ENCODE measurements at regions not wholly inside any gene's neighbourhood (a gene's known extent, or its start where the extent isn't known, plus 50 kb on each side); places are given as distances from the start of the nearest gene placed in this dataset.

DNA sequence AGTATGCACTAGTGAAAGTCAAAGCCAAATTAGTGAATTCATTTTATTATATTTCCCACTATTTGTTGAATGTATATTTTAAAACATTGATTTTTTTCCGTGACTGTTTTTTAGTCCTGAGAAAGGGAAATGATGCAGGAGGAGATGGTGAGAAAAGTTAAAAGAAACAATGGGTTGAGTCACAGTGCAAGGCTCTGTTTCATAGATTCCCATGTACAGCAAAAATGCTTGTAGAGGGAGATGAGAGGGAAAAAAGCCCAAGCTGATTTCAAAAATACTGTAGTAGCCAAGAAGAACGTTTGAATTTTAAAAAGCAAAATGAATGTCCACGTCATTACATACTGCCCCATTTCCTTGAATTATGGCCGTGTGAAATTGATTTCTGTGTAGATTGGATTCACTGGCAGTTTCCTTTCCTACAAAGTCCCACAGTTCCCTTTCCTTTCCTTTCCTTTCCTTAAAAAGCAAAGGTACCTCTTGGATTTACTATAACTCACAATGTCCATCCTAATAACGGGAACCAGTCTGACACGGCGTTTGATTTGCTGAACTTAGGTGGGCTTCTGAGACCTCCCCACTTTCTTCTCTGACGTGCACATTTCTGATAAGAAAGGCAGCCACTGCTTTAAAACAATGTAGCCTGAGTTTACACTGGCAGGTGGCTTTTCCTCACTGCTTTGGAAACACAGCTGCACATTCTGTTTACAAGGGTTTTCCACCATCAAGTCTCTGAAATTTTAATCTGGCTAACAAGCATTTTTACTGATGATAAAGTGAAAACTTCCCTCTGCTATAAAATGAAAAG lies 63.7 kb downstream of the SPCS3 start:
- DNase-seq (ENCODE audit: low spot score): no peak
- TF ChIP-seq, protein P1, sequence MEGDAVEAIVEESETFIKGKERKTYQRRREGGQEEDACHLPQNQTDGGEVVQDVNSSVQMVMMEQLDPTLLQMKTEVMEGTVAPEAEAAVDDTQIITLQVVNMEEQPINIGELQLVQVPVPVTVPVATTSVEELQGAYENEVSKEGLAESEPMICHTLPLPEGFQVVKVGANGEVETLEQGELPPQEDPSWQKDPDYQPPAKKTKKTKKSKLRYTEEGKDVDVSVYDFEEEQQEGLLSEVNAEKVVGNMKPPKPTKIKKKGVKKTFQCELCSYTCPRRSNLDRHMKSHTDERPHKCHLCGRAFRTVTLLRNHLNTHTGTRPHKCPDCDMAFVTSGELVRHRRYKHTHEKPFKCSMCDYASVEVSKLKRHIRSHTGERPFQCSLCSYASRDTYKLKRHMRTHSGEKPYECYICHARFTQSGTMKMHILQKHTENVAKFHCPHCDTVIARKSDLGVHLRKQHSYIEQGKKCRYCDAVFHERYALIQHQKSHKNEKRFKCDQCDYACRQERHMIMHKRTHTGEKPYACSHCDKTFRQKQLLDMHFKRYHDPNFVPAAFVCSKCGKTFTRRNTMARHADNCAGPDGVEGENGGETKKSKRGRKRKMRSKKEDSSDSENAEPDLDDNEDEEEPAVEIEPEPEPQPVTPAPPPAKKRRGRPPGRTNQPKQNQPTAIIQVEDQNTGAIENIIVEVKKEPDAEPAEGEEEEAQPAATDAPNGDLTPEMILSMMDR (IDR thresholded peaks at IDR 0.05; ENCODE audit: extremely low read depth, missing control alignments): no peak

DNA sequence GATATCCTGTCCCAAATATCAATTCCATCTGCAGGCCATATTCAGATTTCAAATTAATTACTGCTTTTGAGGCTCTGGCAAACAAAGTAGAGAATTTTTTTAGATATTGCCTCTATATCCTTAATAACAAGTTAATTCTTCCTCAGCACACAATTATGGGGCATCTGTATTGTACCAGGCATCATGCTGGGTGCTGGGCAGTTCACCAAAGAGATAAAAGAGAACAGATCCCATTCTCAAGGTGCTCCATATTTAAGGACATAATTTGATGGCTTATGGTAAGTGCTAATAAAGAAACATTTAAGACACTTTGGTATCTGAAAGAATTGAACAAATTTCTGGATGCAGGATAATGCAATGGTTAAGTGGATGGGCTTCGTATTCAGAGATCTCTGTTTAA lies 65.8 kb downstream of the SPCS3 start:
- DNase-seq (ENCODE audit: low spot score): no peak
- TF ChIP-seq, protein P1 (IDR thresholded peaks at IDR 0.05; ENCODE audit: extremely low read depth, missing control alignments): no peak

DNA sequence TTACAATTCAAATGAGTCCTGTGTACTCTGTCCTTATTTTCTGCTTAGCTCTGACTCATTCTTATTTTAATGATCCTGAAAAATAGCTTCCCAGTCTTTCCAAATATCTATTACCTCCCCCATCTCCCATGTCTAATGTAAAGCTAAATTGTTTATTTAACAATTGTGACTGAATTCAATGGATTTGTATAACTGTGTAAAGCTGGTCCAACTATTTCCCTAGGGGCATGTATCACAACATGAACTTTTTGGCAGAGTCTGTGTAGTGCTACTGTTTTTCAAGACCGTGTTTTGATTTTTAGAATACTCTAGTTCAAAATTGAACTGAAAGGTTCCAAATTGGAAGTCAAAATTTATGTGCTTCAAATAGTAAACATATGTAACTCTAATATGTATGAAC lies 67.8 kb downstream of the SPCS3 start:
- TF ChIP-seq, protein P1 (IDR thresholded peaks at IDR 0.05; ENCODE audit: extremely low read depth, missing control alignments): no peak
- DNase-seq (ENCODE audit: low spot score): no peak

DNA sequence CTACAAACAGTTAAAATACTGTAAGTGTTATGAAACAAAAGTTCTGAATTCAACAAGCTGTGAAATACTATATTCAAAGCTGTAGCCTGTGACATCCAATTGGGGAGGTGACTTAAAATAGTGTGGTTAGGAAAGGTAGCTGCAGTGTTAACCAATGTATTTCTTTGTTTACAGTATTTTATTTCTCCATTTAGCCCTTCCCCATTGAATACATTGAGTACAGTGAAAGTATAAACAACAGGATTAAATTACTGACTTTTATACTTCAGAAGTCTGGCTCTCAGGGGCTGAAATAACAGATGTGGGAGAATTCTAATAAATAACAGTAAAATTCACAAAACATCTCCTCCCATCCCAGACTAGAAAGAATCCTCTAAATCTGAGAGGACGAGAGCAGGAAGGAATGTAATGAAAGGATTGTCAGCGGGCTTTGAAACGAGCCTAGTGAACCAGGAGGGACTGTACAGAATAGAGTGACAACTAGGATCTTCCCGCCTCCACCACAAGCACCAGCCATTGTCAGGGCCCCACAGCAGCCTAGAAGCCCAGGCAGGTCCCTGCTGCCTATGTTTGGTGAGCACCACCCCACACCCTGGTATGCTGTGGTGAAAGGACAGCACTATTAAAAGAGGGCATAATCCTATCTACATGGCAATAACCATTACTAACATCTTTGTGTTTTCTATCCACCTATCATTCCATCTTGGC lies 73.7 kb downstream of the SPCS3 start:
- TF ChIP-seq, protein P1 (IDR thresholded peaks at IDR 0.05; ENCODE audit: extremely low read depth, missing control alignments): no peak
- no peak for DNase-seq (ENCODE audit: low spot score)

DNA sequence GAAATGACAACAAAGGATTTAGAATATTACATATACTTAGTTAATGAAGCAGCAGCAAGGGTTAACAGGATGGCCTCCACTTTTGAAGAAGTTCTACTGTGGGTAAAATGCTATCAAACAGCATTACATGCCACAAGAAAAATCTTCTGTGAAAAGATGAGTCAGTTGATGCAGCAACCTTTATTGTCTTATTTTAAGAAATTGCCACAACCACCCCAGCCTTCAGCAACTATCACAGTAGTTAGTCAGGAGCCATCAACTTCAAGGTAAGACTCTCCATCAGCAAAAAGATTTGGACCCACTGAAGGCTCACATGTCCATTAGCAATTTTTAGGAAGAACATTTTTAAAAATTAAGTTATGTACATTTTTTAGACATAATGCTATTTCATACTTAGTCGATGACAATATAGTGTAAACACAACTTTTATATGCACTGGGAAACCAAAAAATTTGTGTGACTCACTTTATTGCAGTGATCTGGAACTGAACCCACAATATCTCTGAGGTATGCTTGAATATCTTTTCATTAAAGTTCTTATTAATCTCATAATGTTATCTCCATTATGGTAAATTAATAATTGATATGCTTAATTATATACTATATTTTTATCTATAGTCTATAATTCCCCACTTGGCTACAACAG lies 81.2 kb downstream of the SPCS3 start:
- TF ChIP-seq, protein P1 (IDR thresholded peaks at IDR 0.05; ENCODE audit: extremely low read depth, missing control alignments): no peak
- DNase-seq (ENCODE audit: low spot score): no peak

DNA sequence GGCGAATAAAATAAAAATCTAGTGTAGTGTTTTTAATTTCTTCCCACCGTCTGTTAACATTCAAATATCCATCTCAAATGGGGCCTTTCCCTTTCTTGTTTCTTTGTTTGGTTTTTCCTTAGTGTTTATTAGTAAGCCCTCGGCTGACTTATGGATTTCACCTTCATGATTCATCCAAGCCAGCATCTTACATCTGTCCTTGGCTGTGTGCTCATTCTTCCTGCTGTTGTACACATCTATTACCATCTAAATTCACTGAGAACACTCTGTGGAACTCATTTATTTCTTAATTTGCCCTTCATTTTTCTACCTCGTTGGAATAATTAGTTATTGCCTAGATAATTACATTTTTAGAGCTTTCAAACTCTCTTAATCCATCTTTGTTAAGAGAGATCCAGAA lies 84.9 kb downstream of the SPCS3 start:
- TF ChIP-seq, protein P1 (IDR thresholded peaks at IDR 0.05; ENCODE audit: extremely low read depth, missing control alignments): no peak
- DNase-seq (ENCODE audit: low spot score): no peak

DNA sequence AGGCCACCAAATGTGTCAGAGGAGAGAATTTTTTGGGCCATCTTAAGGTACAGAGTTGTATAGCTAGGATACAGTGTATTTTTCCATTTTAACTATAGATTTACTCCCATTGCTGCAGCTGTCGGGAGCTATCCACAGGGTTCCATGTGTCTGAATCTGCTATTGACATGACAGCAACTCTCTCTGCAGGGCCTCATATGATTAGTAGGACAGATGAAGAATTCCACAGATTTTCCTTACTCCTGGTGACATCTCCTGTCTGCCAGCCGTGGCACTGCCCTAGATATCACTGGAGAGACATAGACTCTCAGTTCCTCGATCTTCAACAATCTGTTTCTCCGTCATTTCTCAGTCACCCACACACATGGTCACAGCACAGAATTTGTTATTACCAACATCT lies 86.5 kb downstream of the SPCS3 start:
- TF ChIP-seq, protein P1 (IDR thresholded peaks at IDR 0.05; ENCODE audit: extremely low read depth, missing control alignments): no peak
- no peak for DNase-seq (ENCODE audit: low spot score)

Measured in GM20000 (cell line).